Breast epithelium (tissue), 3 donors: ENCODE measurements at regions not wholly inside any gene's neighbourhood (a gene's known extent, or its start where the extent isn't known, plus 50 kb on each side); places are given as distances from the start of the nearest gene placed in this dataset.
"Not testable (repeated sequence)": the region's sequence is repeated elsewhere in the genome, so short reads cannot be mapped to it uniquely, and the experiment has no call there.

Source experiments
- POLR2A ChIP-seq: fragments of 450-650 bp; IDR thresholded peaks from one replicate; pipeline ENCODE4 v1.6.1; 2016; ENCODE audit warnings: antibody characterized with exemption, mild to moderate bottlenecking, moderate library complexity
- POLR2AphosphoS5 ChIP-seq, 3 donors: sonication (generic); formaldehyde crosslinking; IDR thresholded peaks; one replicate each; pipeline ENCODE4 v1.6.1; 2017; ENCODE audit warnings: antibody characterized with exemption in 3 of 3
- TF ChIP-seq, protein P1 (sequence below), 3 donors: fragments of 450-650 bp; IDR thresholded peaks; one replicate each; pipeline ENCODE4 v1.5.1; 2016 to 2017; ENCODE audit warnings: antibody characterized with exemption in 3 of 3, mild to moderate bottlenecking in 3 of 3, moderate library complexity in 3 of 3

DNA sequence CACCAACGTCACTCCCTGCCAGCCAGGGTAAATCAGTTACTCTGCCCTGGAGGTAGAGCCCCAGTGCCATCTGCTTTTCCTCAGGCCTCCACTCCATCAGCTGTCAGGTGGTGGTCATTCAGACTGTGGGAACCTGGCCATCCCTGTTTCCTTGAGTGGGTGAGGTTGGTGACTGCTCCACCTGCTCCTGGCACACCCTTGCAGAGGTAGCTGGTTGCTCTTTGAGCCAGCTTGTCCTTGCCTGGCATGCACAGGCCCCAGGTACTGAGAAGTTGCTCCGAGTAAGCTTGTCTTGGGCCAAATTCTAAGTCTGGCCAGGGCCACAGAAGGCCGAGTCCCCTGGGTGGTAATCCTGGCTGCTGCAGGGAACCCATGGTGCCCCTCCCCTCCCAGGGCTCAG lies 248.3 kb downstream of the CWH43 start:
- TF ChIP-seq, protein P1, sequence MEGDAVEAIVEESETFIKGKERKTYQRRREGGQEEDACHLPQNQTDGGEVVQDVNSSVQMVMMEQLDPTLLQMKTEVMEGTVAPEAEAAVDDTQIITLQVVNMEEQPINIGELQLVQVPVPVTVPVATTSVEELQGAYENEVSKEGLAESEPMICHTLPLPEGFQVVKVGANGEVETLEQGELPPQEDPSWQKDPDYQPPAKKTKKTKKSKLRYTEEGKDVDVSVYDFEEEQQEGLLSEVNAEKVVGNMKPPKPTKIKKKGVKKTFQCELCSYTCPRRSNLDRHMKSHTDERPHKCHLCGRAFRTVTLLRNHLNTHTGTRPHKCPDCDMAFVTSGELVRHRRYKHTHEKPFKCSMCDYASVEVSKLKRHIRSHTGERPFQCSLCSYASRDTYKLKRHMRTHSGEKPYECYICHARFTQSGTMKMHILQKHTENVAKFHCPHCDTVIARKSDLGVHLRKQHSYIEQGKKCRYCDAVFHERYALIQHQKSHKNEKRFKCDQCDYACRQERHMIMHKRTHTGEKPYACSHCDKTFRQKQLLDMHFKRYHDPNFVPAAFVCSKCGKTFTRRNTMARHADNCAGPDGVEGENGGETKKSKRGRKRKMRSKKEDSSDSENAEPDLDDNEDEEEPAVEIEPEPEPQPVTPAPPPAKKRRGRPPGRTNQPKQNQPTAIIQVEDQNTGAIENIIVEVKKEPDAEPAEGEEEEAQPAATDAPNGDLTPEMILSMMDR (IDR thresholded peaks at IDR 0.05): not testable (repeated sequence)
- TF ChIP-seq POLR2AphosphoS5 (IDR thresholded peaks at IDR 0.05); POLR2A: not testable (repeated sequence)
